HepG2 (cell line): ENCODE measurements at regions not wholly inside any gene's neighbourhood (a gene's known extent, or its start where the extent isn't known, plus 50 kb on each side); places are given as distances from the start of the nearest gene placed in this dataset.

Experiments used
- AHR ChIP-seq: IDR thresholded peaks from 2 replicates; pipeline ENCODE4 v1.6.1; 2018; ENCODE audit warnings: missing genetic modification reagents, missing compliant biosample characterization
- FIP1L1 ChIP-seq: fragments of 200-400 bp; formaldehyde crosslinking; IDR thresholded peaks from 2 replicates; pipeline ENCODE4 v1.6.1; 2018; ENCODE audit warnings: low read depth, mild to moderate bottlenecking, low read length, moderate library complexity, borderline replicate concordance; ENCODE audit not compliant: insufficient read depth
- NCOA2 ChIP-seq: sonication (generic); formaldehyde crosslinking; IDR thresholded peaks from 2 replicates; pipeline ENCODE4 v1.8.0; 2022; ENCODE audit warnings: inconsistent platforms
- NFRKB ChIP-seq: fragments of 450-650 bp; IDR thresholded peaks from 2 replicates; pipeline ENCODE4 v1.6.1; 2017
- POGZ ChIP-seq: sonication (generic); formaldehyde crosslinking; IDR thresholded peaks from 2 replicates; pipeline ENCODE4 v1.4.0; 2020; ENCODE audit warnings: mild to moderate bottlenecking, missing genetic modification reagents
- POLR2AphosphoS2 ChIP-seq: IDR thresholded peaks from 2 replicates; pipeline ENCODE4 v1.6.1; 2011; ENCODE audit warnings: low read depth, low read length, improper control_type of control experiment
- TCF7L2 ChIP-seq: IDR thresholded peaks from 2 replicates; pipeline ENCODE4 v1.6.1; 2011; ENCODE audit warnings: mild to moderate bottlenecking, low read depth, low read length, moderate library complexity
- ZBTB14 ChIP-seq: sonication (generic); formaldehyde crosslinking; IDR thresholded peaks from 2 replicates; pipeline ENCODE4 v1.4.0; 2020; ENCODE audit warnings: missing genetic modification reagents
- ZBTB34 ChIP-seq: sonication (generic); formaldehyde crosslinking; IDR thresholded peaks from 2 replicates; pipeline ENCODE4 v1.8.0; 2022; ENCODE audit warnings: mild to moderate bottlenecking, missing genetic modification reagents
- ZFP36 ChIP-seq: fragments of 150-350 bp; IDR thresholded peaks from 2 replicates; pipeline ENCODE4 v1.6.1; 2018; ENCODE audit warnings: borderline replicate concordance, low read length, low read depth; ENCODE audit not compliant: partially characterized antibody
- ZNF10 ChIP-seq: sonication (generic); formaldehyde crosslinking; IDR thresholded peaks from 2 replicates; pipeline ENCODE4 v1.4.0; 2020; ENCODE audit warnings: mild to moderate bottlenecking, low read depth, missing genetic modification reagents, borderline replicate concordance
- ZNF232 ChIP-seq: sonication (generic); formaldehyde crosslinking; IDR thresholded peaks from 2 replicates; pipeline ENCODE4 v1.4.0; 2020; ENCODE audit warnings: missing genetic modification reagents, borderline replicate concordance
- ZNF530 ChIP-seq: sonication (generic); formaldehyde crosslinking; IDR thresholded peaks from 2 replicates; pipeline ENCODE4 v1.5.0; 2020; ENCODE audit warnings: low read depth, mild to moderate bottlenecking, missing genetic modification reagents
- ZNF567 ChIP-seq: sonication (generic); formaldehyde crosslinking; IDR thresholded peaks from 2 replicates; pipeline ENCODE4 v1.8.1; 2023; ENCODE audit warnings: mild to moderate bottlenecking, missing genetic modification reagents, borderline replicate concordance
- ZNF639 ChIP-seq: conservative IDR thresholded peaks from 2 replicates; pipeline ENCODE4 v1.6.1; 2018; ENCODE audit warnings: missing genetic modification reagents
- ZNF772 ChIP-seq: sonication (generic); formaldehyde crosslinking; IDR thresholded peaks from 2 replicates; pipeline ENCODE4 v1.5.0; 2020; ENCODE audit warnings: mild to moderate bottlenecking, missing genetic modification reagents
- TF ChIP-seq, protein P1 (sequence below): sonication (generic); formaldehyde crosslinking; IDR thresholded peaks from 2 replicates; pipeline ENCODE4 v1.8.0; 2022; ENCODE audit warnings: mild to moderate bottlenecking, missing genetic modification reagents; ENCODE audit not compliant: insufficient replicate concordance
- TF ChIP-seq, protein P2 (sequence below): sonication (generic); formaldehyde crosslinking; IDR thresholded peaks from 2 replicates; pipeline ENCODE4 v1.5.1; 2020; ENCODE audit warnings: mild to moderate bottlenecking, missing genetic modification reagents
- TF ChIP-seq, protein P3 (sequence below): sonication (generic); formaldehyde crosslinking; IDR thresholded peaks from 2 replicates; pipeline ENCODE4 v1.4.0; 2020; ENCODE audit warnings: missing genetic modification reagents, mild to moderate bottlenecking, borderline replicate concordance

- TF ChIP-seq, protein P1, sequence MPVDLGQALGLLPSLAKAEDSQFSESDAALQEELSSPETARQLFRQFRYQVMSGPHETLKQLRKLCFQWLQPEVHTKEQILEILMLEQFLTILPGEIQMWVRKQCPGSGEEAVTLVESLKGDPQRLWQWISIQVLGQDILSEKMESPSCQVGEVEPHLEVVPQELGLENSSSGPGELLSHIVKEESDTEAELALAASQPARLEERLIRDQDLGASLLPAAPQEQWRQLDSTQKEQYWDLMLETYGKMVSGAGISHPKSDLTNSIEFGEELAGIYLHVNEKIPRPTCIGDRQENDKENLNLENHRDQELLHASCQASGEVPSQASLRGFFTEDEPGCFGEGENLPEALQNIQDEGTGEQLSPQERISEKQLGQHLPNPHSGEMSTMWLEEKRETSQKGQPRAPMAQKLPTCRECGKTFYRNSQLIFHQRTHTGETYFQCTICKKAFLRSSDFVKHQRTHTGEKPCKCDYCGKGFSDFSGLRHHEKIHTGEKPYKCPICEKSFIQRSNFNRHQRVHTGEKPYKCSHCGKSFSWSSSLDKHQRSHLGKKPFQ = no peak
- peak; percentile 46; the same call in 1 of the 2 replicates for TF ChIP-seq ZNF232 (CRISPR knock-in tag)
- TF ChIP-seq, protein P2, sequence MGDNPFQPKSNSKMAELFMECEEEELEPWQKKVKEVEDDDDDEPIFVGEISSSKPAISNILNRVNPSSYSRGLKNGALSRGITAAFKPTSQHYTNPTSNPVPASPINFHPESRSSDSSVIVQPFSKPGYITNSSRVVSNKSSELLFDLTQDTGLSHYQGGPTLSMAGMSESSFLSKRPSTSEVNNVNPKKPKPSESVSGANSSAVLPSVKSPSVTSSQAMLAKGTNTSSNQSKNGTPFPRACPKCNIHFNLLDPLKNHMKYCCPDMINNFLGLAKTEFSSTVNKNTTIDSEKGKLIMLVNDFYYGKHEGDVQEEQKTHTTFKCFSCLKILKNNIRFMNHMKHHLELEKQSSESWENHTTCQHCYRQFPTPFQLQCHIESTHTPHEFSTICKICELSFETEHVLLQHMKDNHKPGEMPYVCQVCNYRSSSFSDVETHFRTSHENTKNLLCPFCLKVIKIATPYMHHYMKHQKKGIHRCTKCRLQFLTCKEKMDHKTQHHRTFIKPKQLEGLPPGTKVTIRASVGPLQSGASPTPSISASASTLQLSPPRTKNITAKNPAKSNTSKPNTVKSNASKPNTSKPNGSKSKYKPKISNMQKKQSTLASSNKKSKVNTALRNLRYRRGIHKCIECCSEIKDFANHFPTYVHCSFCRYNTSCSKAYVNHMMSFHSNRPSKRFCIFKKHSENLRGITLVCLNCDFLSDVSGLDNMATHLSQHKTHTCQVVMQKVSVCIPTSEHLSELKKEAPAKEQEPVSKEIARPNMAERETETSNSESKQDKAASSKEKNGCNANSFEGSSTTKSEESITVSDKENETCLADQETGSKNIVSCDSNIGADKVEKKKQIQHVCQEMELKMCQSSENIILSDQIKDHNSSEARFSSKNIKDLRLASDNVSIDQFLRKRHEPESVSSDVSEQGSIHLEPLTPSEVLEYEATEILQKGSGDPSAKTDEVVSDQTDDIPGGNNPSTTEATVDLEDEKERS (CRISPR knock-in tag) = peak; percentile 16; the same call in 1 of the 2 replicates
- no peak for TF ChIP-seq ZBTB14 (CRISPR knock-in tag)
- no peak for TF ChIP-seq ZFP36
- TF ChIP-seq ZNF567 = no peak
- TF ChIP-seq NFRKB = no peak
- TF ChIP-seq NCOA2 = peak; percentile 50
- no peak for TF ChIP-seq ZNF10 (CRISPR knock-in tag)
- no peak for TF ChIP-seq POLR2AphosphoS2
- no peak for TF ChIP-seq AHR (CRISPR knock-in tag)
- TF ChIP-seq, protein P3, sequence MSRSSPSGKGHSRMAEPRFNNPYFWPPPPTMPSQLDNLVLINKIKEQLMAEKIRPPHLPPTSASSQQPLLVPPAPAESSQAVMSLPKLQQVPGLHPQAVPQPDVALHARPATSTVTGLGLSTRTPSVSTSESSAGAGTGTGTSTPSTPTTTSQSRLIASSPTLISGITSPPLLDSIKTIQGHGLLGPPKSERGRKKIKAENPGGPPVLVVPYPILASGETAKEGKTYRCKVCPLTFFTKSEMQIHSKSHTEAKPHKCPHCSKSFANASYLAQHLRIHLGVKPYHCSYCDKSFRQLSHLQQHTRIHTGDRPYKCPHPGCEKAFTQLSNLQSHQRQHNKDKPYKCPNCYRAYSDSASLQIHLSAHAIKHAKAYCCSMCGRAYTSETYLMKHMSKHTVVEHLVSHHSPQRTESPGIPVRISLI (CRISPR knock-in tag) = no peak
- peak; percentile 54; the same call in 1 of the 2 replicates for TF ChIP-seq ZNF772
- TF ChIP-seq TCF7L2 = no peak
- no peak for TF ChIP-seq ZBTB34 (CRISPR knock-in tag)
- no peak for TF ChIP-seq ZNF530 (CRISPR knock-in tag)
- TF ChIP-seq FIP1L1 = no peak
- TF ChIP-seq ZNF639 (CRISPR knock-in tag) = no peak
- TF ChIP-seq POGZ (CRISPR knock-in tag) = no peak; the same call in 1 of the 2 replicates
Observed at GRCh38 chr2:44061876-44062275, 66.1 kb upstream of the LRPPRC start (continued).
